ENCODE measurements at regions not wholly inside any gene's neighbourhood (a gene's known extent, or its start where the extent isn't known, plus 50 kb on each side); places are given as distances from the start of the nearest gene placed in this dataset.

GRCh38 chr6:90454836-90455427, 131.9 kb downstream of the MAP3K7 start:
- TF ChIP-seq YY1 (IDR thresholded peaks at IDR 0.05; ENCODE audit: insufficient read depth, insufficient read length) (no peak), SUZ12 (IDR thresholded peaks at IDR 0.05; ENCODE audit: extremely low read depth, insufficient read depth, insufficient read length) (no peak)
